Sigmoid colon (tissue), 3 donors: ENCODE measurements at regions not wholly inside any gene's neighbourhood (a gene's known extent, or its start where the extent isn't known, plus 50 kb on each side); places are given as distances from the start of the nearest gene placed in this dataset.

Source experiments
- POLR2A ChIP-seq, 2 donors: fragments of 450-650 bp; IDR thresholded peaks; one replicate each; pipeline ENCODE4 v1.6.1; 2016; ENCODE audit warnings: antibody characterized with exemption in 2 of 2, mild to moderate bottlenecking in 2 of 2, moderate library complexity in 2 of 2
- TF ChIP-seq, protein P1 (sequence below), 4 experiments: fragments of 450-650 bp in 3 of 4; fragments of 200-600 bp in 1 of 4; IDR thresholded peaks; one replicate each; pipeline ENCODE4 v1.5.1; 2016 to 2019; ENCODE audit warnings: antibody characterized with exemption in 4 of 4, mild to moderate bottlenecking in 3 of 4, moderate library complexity in 2 of 4

DNA sequence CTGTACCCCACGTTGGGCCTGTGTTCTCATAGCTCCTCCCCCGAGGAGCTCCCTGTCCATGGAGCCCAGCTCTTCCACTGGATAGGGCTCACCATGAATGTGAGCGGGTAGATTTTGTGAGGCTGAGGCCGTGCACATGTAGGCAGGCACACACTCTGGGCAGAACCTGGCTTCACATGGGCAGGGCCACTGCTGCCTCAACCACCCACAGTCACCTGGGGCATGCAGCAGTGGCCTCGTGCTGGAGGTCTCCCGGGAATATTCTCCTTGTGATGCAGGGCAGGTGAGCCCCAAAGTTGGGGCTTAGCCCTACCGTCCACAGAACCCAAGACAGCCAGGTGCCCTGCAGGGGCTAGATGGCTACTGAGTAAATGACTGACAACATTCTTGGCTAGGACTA is 116.6 kb downstream of the TMEM130 start:
- TF ChIP-seq, protein P1, sequence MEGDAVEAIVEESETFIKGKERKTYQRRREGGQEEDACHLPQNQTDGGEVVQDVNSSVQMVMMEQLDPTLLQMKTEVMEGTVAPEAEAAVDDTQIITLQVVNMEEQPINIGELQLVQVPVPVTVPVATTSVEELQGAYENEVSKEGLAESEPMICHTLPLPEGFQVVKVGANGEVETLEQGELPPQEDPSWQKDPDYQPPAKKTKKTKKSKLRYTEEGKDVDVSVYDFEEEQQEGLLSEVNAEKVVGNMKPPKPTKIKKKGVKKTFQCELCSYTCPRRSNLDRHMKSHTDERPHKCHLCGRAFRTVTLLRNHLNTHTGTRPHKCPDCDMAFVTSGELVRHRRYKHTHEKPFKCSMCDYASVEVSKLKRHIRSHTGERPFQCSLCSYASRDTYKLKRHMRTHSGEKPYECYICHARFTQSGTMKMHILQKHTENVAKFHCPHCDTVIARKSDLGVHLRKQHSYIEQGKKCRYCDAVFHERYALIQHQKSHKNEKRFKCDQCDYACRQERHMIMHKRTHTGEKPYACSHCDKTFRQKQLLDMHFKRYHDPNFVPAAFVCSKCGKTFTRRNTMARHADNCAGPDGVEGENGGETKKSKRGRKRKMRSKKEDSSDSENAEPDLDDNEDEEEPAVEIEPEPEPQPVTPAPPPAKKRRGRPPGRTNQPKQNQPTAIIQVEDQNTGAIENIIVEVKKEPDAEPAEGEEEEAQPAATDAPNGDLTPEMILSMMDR (IDR thresholded peaks at IDR 0.05): no peak
- TF ChIP-seq POLR2A (IDR thresholded peaks at IDR 0.05): no peak
